GM12892 (cell line): ENCODE measurements at regions not wholly inside any gene's neighbourhood (a gene's known extent, or its start where the extent isn't known, plus 50 kb on each side); places are given as distances from the start of the nearest gene placed in this dataset.

ENCODE experiments used
- POLR2A ChIP-seq: IDR thresholded peaks from 2 replicates; pipeline ENCODE4 v1.6.1; 2011; ENCODE audit warnings: low read depth, low read length, control low read depth
- POLR2AphosphoS5 ChIP-seq: IDR thresholded peaks from 2 replicates; pipeline ENCODE4 v1.6.1; 2011; ENCODE audit warnings: low read depth, low read length, control low read depth

- TF ChIP-seq POLR2A (no peak), POLR2AphosphoS5 (no peak)
Observed at GRCh38 chr20:30281584-30282197, 975.8 kb upstream of the DEFB115 start.
